ENCODE measurements at regions not wholly inside any gene's neighbourhood (a gene's known extent, or its start where the extent isn't known, plus 50 kb on each side); places are given as distances from the start of the nearest gene placed in this dataset.
A peak's percentile ranks its signal among the peaks of the same experiment; 100 is the strongest.
"Not testable (repeated sequence)": the region's sequence is repeated elsewhere in the genome, so short reads cannot be mapped to it uniquely, and the experiment has no call there.

- H3K27ac ChIP-seq (ENCODE audit: low read depth) = no peak overlapping the region
- H3K79me2 ChIP-seq (replicated peaks; ENCODE audit: insufficient read depth) = no peaks in the 10 kb centered on the region
- H3K27ac Mint-ChIP-seq = no peak overlapping the region
- no peak for TF ChIP-seq ZNF331 (CRISPR knock-in tag; IDR thresholded peaks at IDR 0.05; ENCODE audit: low read depth)
- TF ChIP-seq EZH2phosphoT487 (IDR thresholded peaks at IDR 0.05; ENCODE audit: unreplicated experiment) = no peak
- TF ChIP-seq ETS1 (IDR thresholded peaks at IDR 0.05) = no peak
- TF ChIP-seq JUNB (IDR thresholded peaks at IDR 0.05; ENCODE audit: unreplicated experiment) = no peak
- no peaks in the 10 kb centered on the region for H4K20me1 ChIP-seq (replicated peaks; ENCODE audit: insufficient read depth)
- H2AFZ ChIP-seq = peak overlapping the region; percentile 52; the same call in 1 of the 2 replicates
- no peaks in the 10 kb centered on the region for H3K36me3 ChIP-seq (ENCODE audit: insufficient read depth)
- no peak overlapping the region for H3K4me3 ChIP-seq
- H3K4me3 Mint-ChIP-seq = no peak overlapping the region
- no peaks in the 10 kb centered on the region for H3F3A ChIP-seq (replicated peaks; ENCODE audit: low read depth)
- peaks cover 10% of the 10 kb centered on the region; the same call in 1 of the 3 replicates for H3K9me3 Mint-ChIP-seq
- DNase-seq (ENCODE audit: low spot score) = no peak
- H3K27me3 Mint-ChIP-seq (ENCODE audit: insufficient read depth, low read depth, poor library complexity) = peaks cover 4% of the 10 kb centered on the region
- H3K36me3 Mint-ChIP-seq (ENCODE audit: low read depth) = no peaks in the 10 kb centered on the region
- ATAC-seq = no peak
- H3K4me1 Mint-ChIP-seq = peaks cover 17% of the 10 kb centered on the region
- H3K27me3 ChIP-seq (ENCODE audit: insufficient read depth) = no peaks in the 10 kb centered on the region
- H3K4me2 ChIP-seq = no peak overlapping the region
- 0 out of 2 replicates have a peak, but pooled peaks cover 3% of the 10 kb centered on the region for H3K9me2 ChIP-seq (ENCODE audit: insufficient read depth)
- peaks cover 8% of the 10 kb centered on the region; the same call in 1 of the 2 replicates for H3K4me1 ChIP-seq (ENCODE audit: insufficient read depth)
Measured at GRCh38 chr21:33993286-33994231, 78.0 kb upstream of the ATP5PO start.

GRCh38 chr21:33992412-33992811 is 76.8 kb upstream of the ATP5PO start:
- not testable (repeated sequence) for H3K79me2 ChIP-seq (replicated peaks; ENCODE audit: insufficient read depth); H4K20me1 ChIP-seq (replicated peaks; ENCODE audit: insufficient read depth); DNase-seq (ENCODE audit: low spot score); H3K27ac Mint-ChIP-seq; H3K9me3 Mint-ChIP-seq; H3K36me3 Mint-ChIP-seq (ENCODE audit: low read depth); H3K4me3 Mint-ChIP-seq; H3K9me2 ChIP-seq (ENCODE audit: insufficient read depth); H3K4me2 ChIP-seq; H3K27ac ChIP-seq (ENCODE audit: low read depth); H3K4me3 ChIP-seq; ATAC-seq; H3F3A ChIP-seq (replicated peaks; ENCODE audit: low read depth); H3K36me3 ChIP-seq (ENCODE audit: insufficient read depth); H3K27me3 Mint-ChIP-seq (ENCODE audit: insufficient read depth, low read depth, poor library complexity); H3K27me3 ChIP-seq (ENCODE audit: insufficient read depth); H3K4me1 ChIP-seq (ENCODE audit: insufficient read depth)
- H2AFZ ChIP-seq = peak overlapping the region; percentile 66; the same call in 1 of the 2 replicates
- H3K4me1 Mint-ChIP-seq = peaks cover 21% of the 10 kb centered on the region

DNA sequence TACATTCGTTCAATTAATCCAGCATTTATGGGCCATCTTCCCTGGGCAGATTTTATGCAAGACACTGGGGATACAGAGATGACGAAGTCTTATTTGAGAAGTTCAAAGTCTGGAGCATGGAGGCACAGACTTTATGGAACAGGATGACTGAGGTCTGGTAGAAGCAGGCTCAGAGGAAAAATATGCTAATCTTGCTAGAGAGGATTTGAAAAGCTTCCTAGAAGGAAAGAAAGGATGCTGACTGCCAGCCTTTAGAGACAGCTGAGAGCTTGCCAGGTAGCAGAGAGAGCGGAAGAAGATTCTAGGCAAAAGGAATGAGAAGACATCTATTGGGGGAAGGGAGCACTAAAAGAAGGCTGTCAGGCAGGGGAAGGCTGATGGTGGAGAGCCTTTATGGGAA is 75.5 kb upstream of the ATP5PO start:
- ATAC-seq (no peak; the same call in 1 of the 3 replicates), DNase-seq (ENCODE audit: low spot score) (no peak)
- H3K27me3 ChIP-seq (ENCODE audit: insufficient read depth) = no peaks in the 10 kb centered on the region
- H3K36me3 ChIP-seq (ENCODE audit: insufficient read depth) = no peaks in the 10 kb centered on the region
- H3K27ac Mint-ChIP-seq = no peak overlapping the region
- no peak overlapping the region for H3K4me3 ChIP-seq
- peaks cover 3% of the 10 kb centered on the region; the same call in 1 of the 3 replicates for H3K9me3 Mint-ChIP-seq
- no peaks in the 10 kb centered on the region for H3F3A ChIP-seq (replicated peaks; ENCODE audit: low read depth)
- H4K20me1 ChIP-seq (replicated peaks; ENCODE audit: insufficient read depth) = no peaks in the 10 kb centered on the region
- H3K9me2 ChIP-seq (ENCODE audit: insufficient read depth) = 0 out of 2 replicates have a peak, but pooled peaks cover 3% of the 10 kb centered on the region
- 0 out of 2 replicates have a peak overlapping the region, but pooled peaks have one; percentile 5 for H2AFZ ChIP-seq
- H3K4me2 ChIP-seq = 0 out of 2 replicates have a peak overlapping the region, but pooled peaks have one; percentile 15
- H3K27ac ChIP-seq (ENCODE audit: low read depth) = no peak overlapping the region
- H3K4me1 Mint-ChIP-seq = peaks cover 27% of the 10 kb centered on the region
- H3K79me2 ChIP-seq (replicated peaks; ENCODE audit: insufficient read depth) = no peaks in the 10 kb centered on the region
- H3K27me3 Mint-ChIP-seq (ENCODE audit: insufficient read depth, low read depth, poor library complexity) = peaks cover 10% of the 10 kb centered on the region
- no peaks in the 10 kb centered on the region for H3K36me3 Mint-ChIP-seq (ENCODE audit: low read depth)
- no peak overlapping the region for H3K4me3 Mint-ChIP-seq
- H3K4me1 ChIP-seq (ENCODE audit: insufficient read depth) = peaks cover 11% of the 10 kb centered on the region
- no peak for TF ChIP-seq REST (IDR thresholded peaks at IDR 0.05; ENCODE audit: unreplicated experiment)

Measured in GM23338 (cell line).